Glutamatergic neuron (in vitro differentiated cells): ENCODE measurements at regions not wholly inside any gene's neighbourhood (a gene's known extent, or its start where the extent isn't known, plus 50 kb on each side); places are given as distances from the start of the nearest gene placed in this dataset.

Experiments used
- DNase-seq: peaks from one replicate; pipeline ENCODE4 v3.0.0; 2022
- H3K27ac Mint-ChIP-seq: one replicate; pipeline ENCODE4 v1.8.0; 2020; ENCODE audit warnings: mild to moderate bottlenecking, mixed read lengths, inconsistent platforms; ENCODE audit not compliant: unreplicated experiment
- H3K27me3 Mint-ChIP-seq: one replicate; pipeline ENCODE4 v1.8.0; 2020; ENCODE audit warnings: mild to moderate bottlenecking, moderate library complexity, mixed read lengths, inconsistent platforms; ENCODE audit not compliant: unreplicated experiment
- H3K36me3 Mint-ChIP-seq: one replicate; pipeline ENCODE4 v1.8.0; 2020; ENCODE audit warnings: mild to moderate bottlenecking, mixed read lengths, inconsistent platforms; ENCODE audit not compliant: unreplicated experiment
- H3K4me1 Mint-ChIP-seq: one replicate; pipeline ENCODE4 v1.8.0; 2020; ENCODE audit warnings: mild to moderate bottlenecking, low read depth, mixed read lengths, inconsistent platforms; ENCODE audit not compliant: unreplicated experiment
- H3K4me3 Mint-ChIP-seq: one replicate; pipeline ENCODE4 v1.8.0; 2020; ENCODE audit warnings: mild to moderate bottlenecking, mixed read lengths, inconsistent platforms; ENCODE audit not compliant: unreplicated experiment
- H3K9me3 Mint-ChIP-seq: one replicate; pipeline ENCODE4 v1.8.0; 2020; ENCODE audit warnings: mild to moderate bottlenecking, moderate library complexity, mixed read lengths, inconsistent platforms; ENCODE audit not compliant: unreplicated experiment
- CTCF ChIP-seq: fragments of 200-600 bp; sonication (generic); IDR thresholded peaks from one replicate; pipeline ENCODE4 v1.5.0; 2021; ENCODE audit not compliant: partially characterized antibody, unreplicated experiment

- Mint-ChIP-seq H3K4me1 (no peaks in the 10 kb centered on the region), H3K4me3 (no peak overlapping the region), H3K36me3 (no peaks in the 10 kb centered on the region), H3K27ac (no peak overlapping the region), H3K27me3 (no peaks in the 10 kb centered on the region), H3K9me3 (no peaks in the 10 kb centered on the region)
- DNase-seq = no peak
- no peak for TF ChIP-seq CTCF
These were observed 1206.0 kb upstream of the TMPRSS15 start for GRCh38 chr21:19609611-19610010.

- H3K4me3 Mint-ChIP-seq = no peak overlapping the region
- no peak for TF ChIP-seq CTCF
- no peaks in the 10 kb centered on the region for H3K27me3 Mint-ChIP-seq
- no peak overlapping the region for H3K27ac Mint-ChIP-seq
- no peaks in the 10 kb centered on the region for H3K4me1 Mint-ChIP-seq
- no peak for DNase-seq
- peaks cover 4% of the 10 kb centered on the region for H3K36me3 Mint-ChIP-seq
- no peaks in the 10 kb centered on the region for H3K9me3 Mint-ChIP-seq
These were observed 1218.4 kb upstream of the TMPRSS15 start for GRCh38 chr21:19621837-19622496.

- Mint-ChIP-seq H3K27ac (no peak overlapping the region), H3K4me1 (no peaks in the 10 kb centered on the region), H3K27me3 (no peaks in the 10 kb centered on the region), H3K36me3 (no peaks in the 10 kb centered on the region), H3K9me3 (no peaks in the 10 kb centered on the region), H3K4me3 (no peak overlapping the region)
- no peak for DNase-seq
- TF ChIP-seq CTCF = no peak
These were observed 1237.4 kb upstream of the TMPRSS15 start for GRCh38 chr21:19640964-19641363.

- Mint-ChIP-seq H3K4me3 (no peak overlapping the region), H3K36me3 (no peaks in the 10 kb centered on the region), H3K27ac (no peak overlapping the region), H3K27me3 (no peaks in the 10 kb centered on the region), H3K4me1 (no peaks in the 10 kb centered on the region), H3K9me3 (no peaks in the 10 kb centered on the region)
- no peak for TF ChIP-seq CTCF
- DNase-seq = no peak
These were observed 1244.8 kb upstream of the TMPRSS15 start for GRCh38 chr21:19648391-19648790.

- H3K9me3 Mint-ChIP-seq = peaks cover 6% of the 10 kb centered on the region
- peaks cover 8% of the 10 kb centered on the region for H3K27me3 Mint-ChIP-seq
- H3K27ac Mint-ChIP-seq = peak overlapping the region; percentile 73
- H3K4me3 Mint-ChIP-seq = no peak overlapping the region
- peaks cover 4% of the 10 kb centered on the region for H3K36me3 Mint-ChIP-seq
- no peak for DNase-seq
- no peak for TF ChIP-seq CTCF
- H3K4me1 Mint-ChIP-seq = peaks cover 14% of the 10 kb centered on the region
These were observed 1279.9 kb upstream of the TMPRSS15 start for GRCh38 chr21:19683492-19683891.
